Activated CD4-positive, alpha-beta T cell treated with anti-CD3 and anti-CD28 coated beads, Interleukin-2, amount 10 ng/mL, durations not matched to agents 7 days and 5 days (primary cell): ENCODE measurements at regions not wholly inside any gene's neighbourhood (a gene's known extent, or its start where the extent isn't known, plus 50 kb on each side); places are given as distances from the start of the nearest gene placed in this dataset.
"Not testable (repeated sequence)": the region's sequence is repeated elsewhere in the genome, so short reads cannot be mapped to it uniquely, and the experiment has no call there.

Experiments
- CTCF ChIA-PET: fragments of 350-600 bp; sonication (Branson Sonifier 250); formaldehyde crosslinking; loops from one replicate; lab custom pipeline; 2021; ENCODE audit warnings: antibody characterized with exemption; lab: Charles Lee
- POLR2A ChIA-PET: fragments of 350-600 bp; sonication (Branson Sonifier 250); formaldehyde crosslinking; loops from one replicate; lab custom pipeline; 2021; ENCODE audit warnings: antibody characterized with exemption; lab: Charles Lee
- DNase-seq: peaks from one replicate; pipeline ENCODE4 v3.0.0-alpha.2; 2020
- H3K27ac Mint-ChIP-seq: one replicate; pipeline ENCODE4 v1.8.0; 2021; ENCODE audit warnings: mild to moderate bottlenecking, moderate library complexity, mixed read lengths
- H3K27me3 Mint-ChIP-seq: one replicate; pipeline ENCODE4 v1.8.0; 2021; ENCODE audit warnings: mixed read lengths
- H3K36me3 Mint-ChIP-seq: one replicate; pipeline ENCODE4 v1.8.0; 2021; ENCODE audit warnings: low read depth, mixed read lengths
- H3K4me1 Mint-ChIP-seq: one replicate; pipeline ENCODE4 v1.8.0; 2021; ENCODE audit warnings: mixed read lengths
- H3K4me3 Mint-ChIP-seq: one replicate; pipeline ENCODE4 v1.8.0; 2021; ENCODE audit warnings: mild to moderate bottlenecking, moderate library complexity, mixed read lengths
- H3K9me3 Mint-ChIP-seq: one replicate; pipeline ENCODE4 v1.8.0; 2021; ENCODE audit warnings: mixed read lengths

GRCh38 chr5:67903656-67904055 is 311.9 kb upstream of the PIK3R1 start:
- CTCF ChIA-PET, result interaction anchor here (0.6 to 1.7 kb wide), 2 partner anchors 11 to 738 kb away, joined by 3 read pairs; no protein-coding TSS in a partner anchor
- Mint-ChIP-seq H3K36me3 (no peaks in the 10 kb centered on the region), H3K4me1 (no peaks in the 10 kb centered on the region), H3K4me3 (no peak overlapping the region), H3K27ac (no peak overlapping the region), H3K9me3 (no peaks in the 10 kb centered on the region), H3K27me3 (no peaks in the 10 kb centered on the region)
- POLR2A ChIA-PET, result no interaction called here
- no peak for DNase-seq

- no peaks in the 10 kb centered on the region for H3K36me3 Mint-ChIP-seq
- ChIA-PET CTCF (interaction anchor here (0.6 kb wide), 1 partner anchor 738 kb away, joined by 3 read pairs; no protein-coding TSS in a partner anchor), POLR2A (no interaction called here)
- H3K4me3 Mint-ChIP-seq, result no peak overlapping the region
- no peak for DNase-seq
- no peaks in the 10 kb centered on the region for H3K4me1 Mint-ChIP-seq
- H3K27ac Mint-ChIP-seq, result no peak overlapping the region
- H3K9me3 Mint-ChIP-seq, result no peaks in the 10 kb centered on the region
- H3K27me3 Mint-ChIP-seq, result no peaks in the 10 kb centered on the region
Observed at GRCh38 chr5:67903121-67903520, 312.4 kb upstream of the PIK3R1 start.

GRCh38 chr5:67902497-67902830 is 313.1 kb upstream of the PIK3R1 start:
- Mint-ChIP-seq H3K27me3 (no peaks in the 10 kb centered on the region), H3K27ac (no peak overlapping the region), H3K4me1 (no peaks in the 10 kb centered on the region), H3K4me3 (no peak overlapping the region), H3K36me3 (no peaks in the 10 kb centered on the region), H3K9me3 (no peaks in the 10 kb centered on the region)
- ChIA-PET CTCF (no interaction called here), POLR2A (no interaction called here)
- DNase-seq, result no peak

GRCh38 chr5:67901814-67902496 is 313.6 kb upstream of the PIK3R1 start:
- POLR2A ChIA-PET, result no interaction called here
- Mint-ChIP-seq H3K9me3 (no peaks in the 10 kb centered on the region), H3K4me3 (no peak overlapping the region), H3K27me3 (no peaks in the 10 kb centered on the region), H3K36me3 (no peaks in the 10 kb centered on the region), H3K4me1 (no peaks in the 10 kb centered on the region), H3K27ac (no peak overlapping the region)
- CTCF ChIA-PET, result no interaction called here
- DNase-seq, result no peak

GRCh38 chr5:67900514-67900913 is 315.0 kb upstream of the PIK3R1 start:
- CTCF ChIA-PET, result no interaction called here

GRCh38 chr5:67897980-67898379 is 317.6 kb upstream of the PIK3R1 start:
- no peak overlapping the region for H3K4me3 Mint-ChIP-seq
- no peaks in the 10 kb centered on the region for H3K4me1 Mint-ChIP-seq
- H3K27me3 Mint-ChIP-seq, result no peaks in the 10 kb centered on the region
- peaks cover 2% of the 10 kb centered on the region for H3K9me3 Mint-ChIP-seq
- no peak for DNase-seq
- CTCF ChIA-PET, result no interaction called here
- POLR2A ChIA-PET, result no interaction called here
- H3K27ac Mint-ChIP-seq, result no peak overlapping the region
- H3K36me3 Mint-ChIP-seq, result no peaks in the 10 kb centered on the region

More at GRCh38 chr5:67900514-67900913, 315.0 kb upstream of the PIK3R1 start:
- Mint-ChIP-seq H3K36me3 (no peaks in the 10 kb centered on the region), H3K4me1 (no peaks in the 10 kb centered on the region), H3K9me3 (peaks cover 2% of the 10 kb centered on the region), H3K27ac (no peak overlapping the region), H3K27me3 (no peaks in the 10 kb centered on the region), H3K4me3 (no peak overlapping the region)
- DNase-seq, result no peak
- POLR2A ChIA-PET, result no interaction called here

GRCh38 chr5:67897431-67897830 is 318.1 kb upstream of the PIK3R1 start:
- CTCF ChIA-PET, result no interaction called here
- no peak overlapping the region for H3K27ac Mint-ChIP-seq
- no peaks in the 10 kb centered on the region for H3K36me3 Mint-ChIP-seq
- no peaks in the 10 kb centered on the region for H3K4me1 Mint-ChIP-seq
- H3K27me3 Mint-ChIP-seq, result no peaks in the 10 kb centered on the region
- peaks cover 2% of the 10 kb centered on the region for H3K9me3 Mint-ChIP-seq
- no peak overlapping the region for H3K4me3 Mint-ChIP-seq
- DNase-seq, result no peak
- POLR2A ChIA-PET, result no interaction called here

GRCh38 chr5:67896930-67897313 is 318.6 kb upstream of the PIK3R1 start:
- no peaks in the 10 kb centered on the region for H3K4me1 Mint-ChIP-seq
- no peaks in the 10 kb centered on the region for H3K27me3 Mint-ChIP-seq
- no peaks in the 10 kb centered on the region for H3K36me3 Mint-ChIP-seq
- ChIA-PET CTCF (no interaction called here), POLR2A (no interaction called here)
- no peak overlapping the region for H3K4me3 Mint-ChIP-seq
- DNase-seq, result no peak
- H3K9me3 Mint-ChIP-seq, result peaks cover 2% of the 10 kb centered on the region
- no peak overlapping the region for H3K27ac Mint-ChIP-seq

GRCh38 chr5:67896311-67896929 is 319.1 kb upstream of the PIK3R1 start:
- peaks cover 2% of the 10 kb centered on the region for H3K9me3 Mint-ChIP-seq
- no peaks in the 10 kb centered on the region for H3K27me3 Mint-ChIP-seq
- H3K4me3 Mint-ChIP-seq, result no peak overlapping the region
- no peak overlapping the region for H3K27ac Mint-ChIP-seq
- POLR2A ChIA-PET, result no interaction called here
- no peaks in the 10 kb centered on the region for H3K36me3 Mint-ChIP-seq
- no peak for DNase-seq
- CTCF ChIA-PET, result no interaction called here
- H3K4me1 Mint-ChIP-seq, result no peaks in the 10 kb centered on the region

- H3K4me1 Mint-ChIP-seq, H3K27ac Mint-ChIP-seq, H3K27me3 Mint-ChIP-seq, H3K4me3 Mint-ChIP-seq, H3K9me3 Mint-ChIP-seq, CTCF ChIA-PET, POLR2A ChIA-PET, H3K36me3 Mint-ChIP-seq, DNase-seq: not testable (repeated sequence)
Observed at GRCh38 chr5:67889870-67890269, 325.7 kb upstream of the PIK3R1 start.

- Mint-ChIP-seq H3K4me3 (no peak overlapping the region), H3K36me3 (no peaks in the 10 kb centered on the region), H3K9me3 (no peaks in the 10 kb centered on the region), H3K27me3 (no peaks in the 10 kb centered on the region), H3K27ac (no peak overlapping the region), H3K4me1 (no peaks in the 10 kb centered on the region)
- ChIA-PET CTCF (no interaction called here), POLR2A (no interaction called here)
- no peak for DNase-seq
Observed at GRCh38 chr5:67887748-67888161, 327.8 kb upstream of the PIK3R1 start.

GRCh38 chr5:67886761-67887160 is 328.8 kb upstream of the PIK3R1 start:
- Mint-ChIP-seq H3K4me3 (no peak overlapping the region), H3K27ac (no peak overlapping the region), H3K27me3 (no peaks in the 10 kb centered on the region), H3K9me3 (no peaks in the 10 kb centered on the region), H3K4me1 (no peaks in the 10 kb centered on the region), H3K36me3 (no peaks in the 10 kb centered on the region)
- no peak for DNase-seq
- CTCF ChIA-PET, result no interaction called here
- POLR2A ChIA-PET, result no interaction called here

- H3K4me3 Mint-ChIP-seq, result no peak overlapping the region
- CTCF ChIA-PET, result no interaction called here
- POLR2A ChIA-PET, result no interaction called here
- no peak for DNase-seq
- no peaks in the 10 kb centered on the region for H3K4me1 Mint-ChIP-seq
- no peak overlapping the region for H3K27ac Mint-ChIP-seq
- peaks cover 2% of the 10 kb centered on the region for H3K27me3 Mint-ChIP-seq
- H3K9me3 Mint-ChIP-seq, result no peaks in the 10 kb centered on the region
- no peaks in the 10 kb centered on the region for H3K36me3 Mint-ChIP-seq
Observed at GRCh38 chr5:67880876-67881275, 334.7 kb upstream of the PIK3R1 start.

GRCh38 chr5:67880511-67880805 is 335.1 kb upstream of the PIK3R1 start:
- ChIA-PET POLR2A (no interaction called here), CTCF (no interaction called here)
- no peak overlapping the region for H3K4me3 Mint-ChIP-seq
- H3K27me3 Mint-ChIP-seq, result peaks cover 2% of the 10 kb centered on the region
- H3K4me1 Mint-ChIP-seq, result no peaks in the 10 kb centered on the region
- no peak for DNase-seq
- H3K27ac Mint-ChIP-seq, result no peak overlapping the region
- H3K36me3 Mint-ChIP-seq, result no peaks in the 10 kb centered on the region
- H3K9me3 Mint-ChIP-seq, result no peaks in the 10 kb centered on the region
